Ureter (tissue), 1 donor: ENCODE measurements at regions not wholly inside any gene's neighbourhood (a gene's known extent, or its start where the extent isn't known, plus 50 kb on each side); places are given as distances from the start of the nearest gene placed in this dataset.
A peak's percentile ranks its signal among the peaks of the same experiment; 100 is the strongest.
"Not testable (repeated sequence)": the region's sequence is repeated elsewhere in the genome, so short reads cannot be mapped to it uniquely, and the experiment has no call there.

Source experiments
- DNase-seq: peaks from one replicate; pipeline ENCODE4 v3.0.0-alpha.2; 2020; ENCODE audit warnings: low spot score
- donor health status: DM: yes; HTN: yes; CAD: no.

DNA sequence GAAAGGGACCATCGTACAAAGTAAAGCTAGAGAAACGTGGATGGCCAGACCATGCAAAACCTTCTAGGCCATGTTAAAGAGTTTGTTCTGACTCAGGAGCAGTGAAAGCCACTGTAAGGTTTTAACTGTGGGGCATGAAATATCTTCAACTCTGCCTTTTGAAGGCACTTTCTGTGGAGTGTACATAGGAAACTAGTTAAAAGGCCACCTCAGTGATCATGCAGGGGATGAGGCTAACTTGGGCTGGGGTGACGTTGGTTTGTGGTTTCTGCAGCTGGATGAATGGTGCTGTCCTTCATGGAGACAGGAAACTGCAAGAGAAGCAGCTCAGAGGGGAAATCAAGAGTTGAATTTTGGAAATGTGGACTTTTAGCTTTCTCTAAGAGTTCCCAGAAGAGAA lies 190.7 kb downstream of the CDCA7 start:
- DNase-seq: no peak

DNA sequence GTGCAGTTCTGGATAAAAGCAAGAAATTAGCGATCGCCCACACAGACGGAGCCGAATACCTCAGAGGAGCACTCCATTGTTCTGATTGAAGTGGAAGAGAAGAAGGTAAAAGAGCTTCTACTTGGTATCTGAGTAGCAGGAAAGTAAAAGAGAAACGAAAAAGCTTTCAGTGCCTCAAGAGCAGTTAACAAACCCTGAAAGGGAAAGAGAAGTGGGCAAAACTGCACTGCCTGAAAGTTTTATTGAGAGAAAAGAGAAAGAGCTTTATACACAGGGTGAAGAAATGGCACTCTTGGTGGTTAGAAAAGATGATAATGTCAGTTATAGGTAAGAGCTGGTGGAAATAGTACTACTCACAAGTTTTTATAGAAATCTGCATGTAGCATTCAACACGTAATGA lies 192.8 kb downstream of the CDCA7 start:
- DNase-seq: no peak

DNA sequence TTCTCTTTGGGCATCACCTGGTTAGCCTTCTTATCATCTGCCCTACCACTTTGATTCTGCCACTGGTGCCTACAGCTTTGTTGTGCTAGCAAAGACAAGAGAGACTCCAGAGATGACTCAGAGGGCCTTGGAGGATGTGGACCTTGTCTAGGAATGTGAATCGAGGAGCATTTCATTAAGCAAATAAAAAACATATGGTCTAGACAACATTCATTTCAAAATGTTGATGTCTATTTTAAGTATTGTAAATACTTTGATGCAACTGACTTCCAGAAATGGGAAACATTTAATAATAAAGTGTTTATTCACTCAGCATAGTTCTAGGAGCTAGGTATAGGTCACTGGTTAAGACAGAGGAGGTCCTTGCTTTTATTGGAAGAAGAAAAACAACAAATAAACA lies 195.5 kb downstream of the CDCA7 start:
- no peak for DNase-seq

DNA sequence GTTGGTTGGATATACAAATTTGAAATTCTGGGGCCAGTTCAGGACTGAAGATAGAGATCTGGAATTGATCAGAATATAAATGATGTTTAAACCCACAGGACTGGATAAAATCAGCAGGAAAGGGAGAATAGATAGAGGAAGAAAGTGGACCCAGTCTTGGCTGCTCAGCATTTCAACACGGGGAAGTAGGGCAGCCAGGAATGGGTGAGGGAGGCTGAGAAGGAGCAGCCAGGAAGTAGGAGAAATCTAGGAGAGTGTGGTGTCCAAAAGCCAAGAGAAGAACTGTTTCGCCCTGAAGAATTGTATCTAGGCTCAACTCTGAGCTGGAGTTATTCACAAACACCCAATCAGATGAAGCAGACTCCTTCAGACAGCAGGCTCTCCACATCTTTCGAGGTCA lies 197.9 kb downstream of the CDCA7 start:
- DNase-seq: no peak

DNA sequence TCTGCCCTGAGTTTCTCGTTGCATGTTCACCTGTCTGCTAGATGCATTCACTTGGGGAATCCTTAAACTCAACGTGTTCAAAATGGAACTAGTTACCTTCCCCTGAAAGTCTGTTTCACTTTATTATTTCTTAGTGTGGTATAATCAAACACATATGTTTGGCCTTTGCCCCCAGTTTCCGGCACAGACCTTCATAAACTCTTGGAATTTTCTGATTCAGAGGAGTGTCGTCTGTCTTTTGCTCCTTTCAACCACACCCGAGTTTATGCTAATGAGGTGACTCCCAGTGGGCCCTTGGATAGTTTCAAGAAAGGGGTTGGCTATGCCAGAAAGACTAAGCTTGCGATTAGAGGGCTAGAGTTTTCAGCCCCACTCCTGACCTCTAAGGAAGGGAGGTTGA lies 198.9 kb downstream of the CDCA7 start:
- DNase-seq: no peak

DNA sequence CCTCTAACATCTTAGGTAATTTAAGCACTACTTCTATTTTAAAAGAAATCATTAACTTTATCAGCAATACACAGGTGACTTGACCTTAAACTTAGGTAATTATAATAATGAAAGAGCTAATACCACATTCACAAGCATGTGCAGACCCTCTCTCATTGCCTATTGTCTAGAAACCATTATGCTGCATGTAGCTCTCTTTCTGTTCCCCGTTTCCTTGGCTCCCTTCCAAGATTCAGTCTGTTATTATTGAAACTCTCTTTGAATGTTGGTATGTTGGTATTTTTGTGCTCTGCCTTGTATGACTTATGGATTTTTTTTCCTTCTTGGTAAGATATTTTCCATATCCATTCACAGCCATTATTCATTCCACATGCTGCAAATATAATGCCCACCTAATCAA lies 201.2 kb downstream of the CDCA7 start:
- no peak for DNase-seq

DNA sequence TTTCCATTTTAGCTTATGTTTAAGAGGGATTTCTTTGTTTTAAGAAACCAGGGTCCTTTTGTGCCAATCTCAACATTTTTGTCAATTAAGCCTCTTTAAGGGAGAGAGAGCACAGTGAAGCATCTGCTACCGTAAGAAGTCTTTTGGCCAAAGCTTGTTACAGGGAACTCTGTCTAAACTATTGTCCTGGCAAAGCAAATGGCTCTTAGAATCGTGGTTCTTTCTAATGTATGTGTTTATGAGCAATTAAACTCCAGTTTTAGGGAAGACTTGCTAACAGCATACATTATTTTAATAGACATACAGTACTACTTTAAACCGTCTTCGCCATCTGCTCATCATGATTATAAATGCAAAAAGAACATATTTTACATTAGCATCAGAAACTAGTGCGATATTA lies 202.1 kb downstream of the CDCA7 start:
- DNase-seq: no peak

DNA sequence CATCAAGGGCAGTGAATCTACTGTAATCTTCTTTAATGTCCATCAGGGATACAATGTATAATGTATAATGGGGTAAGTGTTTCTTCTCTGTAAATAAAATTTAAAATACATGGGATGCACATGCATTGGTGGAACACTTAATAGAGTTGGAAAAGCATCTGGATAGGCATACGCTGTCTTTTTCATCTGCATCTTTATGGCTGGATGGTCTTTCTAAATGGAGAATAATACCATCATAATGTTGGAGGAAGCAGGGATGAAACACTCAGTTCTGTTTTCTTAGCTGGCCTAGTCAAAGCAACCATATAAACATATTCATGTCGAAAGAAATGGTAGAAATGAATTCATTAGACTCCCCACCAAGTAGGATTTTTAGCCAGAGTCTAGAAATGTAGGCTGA lies 202.8 kb downstream of the CDCA7 start:
- no peak for DNase-seq

DNA sequence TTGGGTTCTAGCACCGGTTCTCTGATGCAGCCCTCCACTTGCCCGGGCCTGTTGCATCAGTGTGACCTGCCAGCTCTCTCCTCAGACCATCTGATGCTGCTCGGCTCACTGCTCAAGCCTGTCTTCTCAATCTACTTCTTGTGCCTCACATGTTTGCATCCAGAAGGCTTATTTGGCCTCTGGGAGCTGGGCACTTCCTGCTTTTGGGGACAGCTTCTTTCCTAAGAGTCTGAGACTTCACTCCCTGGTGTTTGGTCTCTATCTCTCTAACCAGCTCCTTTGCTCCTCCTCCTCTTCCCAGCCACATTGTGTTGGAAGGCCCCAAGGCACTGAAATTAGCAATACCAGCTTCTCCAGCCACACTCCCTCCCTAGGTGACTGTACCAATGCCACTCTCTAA lies 212.8 kb downstream of the CDCA7 start:
- no peak for DNase-seq

DNA sequence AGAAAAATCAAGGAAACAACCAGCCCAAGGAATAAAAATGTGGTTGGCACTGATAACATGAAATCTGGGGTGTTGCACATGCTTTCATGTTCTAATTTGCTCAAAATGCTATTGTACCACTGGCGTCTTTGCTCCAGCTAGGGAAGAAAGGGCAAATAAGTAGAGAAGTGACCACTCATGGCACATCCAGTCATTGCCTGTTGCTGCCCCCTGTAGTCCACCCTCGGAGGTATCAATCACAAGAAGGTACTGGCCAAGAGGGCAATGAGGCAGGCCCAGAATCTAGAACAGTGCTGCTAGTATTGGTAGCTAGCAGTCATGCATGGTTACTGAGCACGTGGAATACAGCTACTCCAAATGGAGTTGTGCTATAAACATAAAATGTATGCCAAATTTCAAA lies 213.4 kb downstream of the CDCA7 start:
- no peak for DNase-seq

DNA sequence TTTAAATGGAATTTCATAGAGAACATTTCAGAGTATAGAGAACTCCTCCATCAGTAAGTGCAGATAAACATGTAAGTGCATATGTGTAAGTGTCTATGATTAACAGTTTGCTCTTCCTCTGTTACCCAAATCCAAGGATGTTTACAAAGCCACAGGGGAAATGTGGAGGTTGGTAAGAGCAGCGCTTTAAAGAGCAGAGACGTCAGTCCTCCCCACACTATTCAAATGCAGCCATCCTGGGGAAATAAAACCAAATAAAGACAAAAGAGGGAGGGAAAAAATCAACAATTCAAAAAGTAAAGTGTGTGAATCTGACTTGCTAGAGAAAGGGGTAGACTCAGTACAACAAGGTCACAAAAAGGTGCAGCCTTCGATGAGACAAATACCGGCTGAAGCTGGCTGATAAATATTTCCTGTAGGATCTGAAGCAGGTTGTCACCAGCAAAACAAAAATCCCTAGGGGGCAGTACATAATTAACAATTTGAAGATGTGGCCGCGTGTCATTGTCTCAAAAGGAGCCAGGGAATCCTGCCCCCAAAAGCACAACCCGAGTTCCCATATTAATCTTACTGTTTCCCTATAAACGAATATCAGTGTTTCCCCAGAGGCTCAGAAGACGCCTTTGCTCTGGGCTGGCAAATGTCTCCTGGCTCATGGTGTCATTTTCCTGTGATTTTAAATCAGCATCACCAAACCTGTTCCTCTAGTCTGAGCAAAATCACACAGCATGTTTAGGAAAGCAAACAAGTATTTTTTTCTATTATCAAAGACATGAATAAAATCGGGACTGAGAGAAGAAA lies 216.5 kb downstream of the CDCA7 start:
- peak; percentile 48 for DNase-seq

DNA sequence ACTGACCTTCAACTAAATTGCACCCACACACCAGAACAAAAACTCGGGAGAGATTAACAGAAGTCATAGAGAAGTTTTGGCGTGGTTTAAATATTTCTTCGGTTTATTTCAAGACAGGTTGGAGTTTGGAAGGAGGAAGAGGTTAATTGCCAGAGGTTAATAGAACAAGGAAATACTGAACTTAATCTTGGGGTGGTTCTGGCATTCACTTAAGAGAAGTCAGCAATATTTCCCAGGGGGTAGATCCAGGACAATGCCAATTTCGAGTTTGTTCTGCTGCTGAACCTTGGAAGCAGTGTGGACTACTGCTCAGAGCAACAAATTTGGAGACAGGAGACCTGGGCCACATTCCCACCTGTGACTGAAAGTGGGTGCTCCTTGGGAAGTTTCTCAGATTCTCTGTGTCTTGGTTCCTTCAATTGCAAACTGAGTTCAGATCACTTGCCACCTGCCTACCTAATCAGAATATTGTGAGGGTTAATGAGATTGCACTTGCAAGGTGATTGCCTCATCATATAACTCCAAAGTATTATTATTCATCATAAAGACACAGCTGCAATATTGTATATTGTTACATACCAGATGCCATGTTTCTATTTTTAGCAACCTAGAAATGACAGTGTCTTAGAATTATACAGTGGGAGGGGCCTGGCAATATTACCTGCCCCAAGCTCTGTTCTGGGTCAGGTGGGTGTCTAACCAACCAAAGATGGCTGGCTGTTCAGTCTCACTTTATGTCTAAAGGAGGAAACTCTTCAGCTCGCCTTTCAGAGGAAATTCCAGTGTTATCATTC lies 217.4 kb downstream of the CDCA7 start:
- no peak for DNase-seq

DNA sequence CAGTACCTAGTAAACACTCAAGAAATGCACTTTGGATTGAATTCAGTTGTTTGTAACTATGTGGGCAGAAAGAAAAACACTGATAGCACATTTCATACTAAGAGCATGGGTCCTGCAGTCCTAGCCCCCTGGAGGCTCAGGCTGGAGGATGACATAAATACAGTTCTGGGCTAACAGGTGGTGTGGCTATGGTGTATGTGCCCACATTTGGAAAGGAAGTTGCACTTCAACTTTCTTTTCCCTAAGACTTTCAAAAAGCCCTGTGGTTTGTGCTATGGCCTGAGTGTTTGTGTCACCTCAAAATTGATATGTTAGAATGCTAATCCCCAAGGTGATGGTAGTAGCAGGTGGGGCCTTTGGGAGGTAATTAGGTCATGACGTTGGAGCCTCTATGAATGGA lies 218.2 kb downstream of the CDCA7 start:
- no peak for DNase-seq

DNA sequence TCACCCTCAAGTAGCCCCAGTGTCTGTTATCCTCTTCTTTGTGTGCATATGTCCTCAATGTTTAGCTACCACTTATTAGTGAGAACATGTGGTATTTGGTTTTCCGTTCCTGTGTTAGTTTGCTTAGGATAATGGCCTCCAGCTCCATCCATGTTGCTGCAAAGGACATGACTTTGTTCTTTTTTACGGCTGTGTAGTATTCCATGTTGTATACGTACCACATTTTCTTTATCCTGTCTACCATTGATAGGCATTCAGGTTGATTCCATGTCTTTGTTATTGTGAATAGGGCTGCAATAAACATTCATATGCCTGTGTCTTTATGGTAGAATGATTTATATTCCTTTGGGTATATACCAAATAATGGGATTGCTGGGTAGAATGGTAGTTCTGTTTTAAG lies 219.1 kb downstream of the CDCA7 start:
- DNase-seq: not testable (repeated sequence)

DNA sequence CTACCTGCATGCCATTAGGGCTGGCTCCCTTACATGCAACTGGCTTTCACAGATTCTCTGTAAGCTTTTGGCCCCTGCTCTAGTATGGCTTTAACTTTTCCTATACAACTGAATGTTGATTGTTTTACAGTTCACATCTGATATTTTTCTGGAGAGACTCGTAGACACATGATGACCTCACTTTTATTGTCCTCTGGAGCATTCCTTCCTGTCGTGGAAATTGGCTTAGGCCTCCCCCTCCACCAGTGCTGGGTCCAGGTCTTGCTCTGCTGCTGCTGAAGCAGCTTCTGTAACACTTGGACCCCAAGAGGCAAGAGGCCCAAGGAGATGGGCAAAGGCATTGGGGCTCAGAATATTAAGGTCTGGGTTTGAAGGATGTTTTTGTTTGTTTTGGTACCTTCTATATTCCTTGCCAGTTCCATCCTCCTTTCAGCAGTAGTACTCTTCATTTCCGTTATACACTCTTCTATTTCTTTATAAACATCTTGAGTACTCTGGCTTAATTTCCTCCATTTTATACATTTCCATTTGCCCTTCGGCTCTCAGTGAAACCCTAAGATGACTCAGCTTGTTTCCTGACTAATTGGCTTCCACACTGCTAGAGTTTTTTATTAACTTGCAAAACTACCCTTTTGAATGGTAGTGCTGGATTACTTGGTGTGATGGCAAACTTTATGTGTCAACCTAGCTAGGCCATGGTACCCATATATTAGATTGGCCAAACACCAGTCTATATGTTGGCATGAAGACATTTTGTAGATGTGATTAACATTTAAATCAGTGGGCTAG lies 219.8 kb downstream of the CDCA7 start:
- DNase-seq: no peak

DNA sequence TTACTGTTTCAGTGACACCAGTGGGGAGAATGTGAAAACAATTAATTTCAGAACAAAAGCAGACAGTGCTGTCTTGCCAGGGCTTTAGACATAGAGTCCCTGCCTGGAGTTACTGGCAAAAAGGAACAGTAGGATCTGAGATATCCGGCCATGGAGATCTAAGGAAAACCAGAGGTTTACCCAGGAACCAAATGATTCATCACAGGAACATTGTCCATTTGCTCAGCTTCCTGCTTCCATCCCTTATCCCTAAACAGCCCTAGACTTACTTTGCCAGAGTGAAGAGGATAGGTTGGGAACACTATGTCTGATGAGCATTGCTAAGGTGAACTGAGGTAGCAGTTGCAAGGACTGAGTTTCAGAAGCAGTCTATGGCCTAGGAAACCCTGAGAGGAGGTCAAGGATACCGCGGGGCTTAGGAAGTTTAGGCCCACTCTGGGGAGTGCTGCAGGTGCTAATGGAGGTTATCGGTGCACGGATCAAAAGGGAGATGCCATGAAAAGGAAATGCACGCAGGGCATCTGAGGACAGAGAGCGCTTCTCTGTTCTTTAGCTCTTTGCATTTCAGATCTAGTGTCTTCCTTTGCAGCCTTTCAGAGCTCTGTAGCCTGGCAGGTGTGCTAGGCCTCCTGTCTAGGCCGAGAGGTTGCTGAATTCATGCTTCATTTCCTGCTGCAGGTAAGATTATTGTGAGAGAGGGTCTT lies 223.9 kb downstream of the CDCA7 start:
- no peak for DNase-seq

DNA sequence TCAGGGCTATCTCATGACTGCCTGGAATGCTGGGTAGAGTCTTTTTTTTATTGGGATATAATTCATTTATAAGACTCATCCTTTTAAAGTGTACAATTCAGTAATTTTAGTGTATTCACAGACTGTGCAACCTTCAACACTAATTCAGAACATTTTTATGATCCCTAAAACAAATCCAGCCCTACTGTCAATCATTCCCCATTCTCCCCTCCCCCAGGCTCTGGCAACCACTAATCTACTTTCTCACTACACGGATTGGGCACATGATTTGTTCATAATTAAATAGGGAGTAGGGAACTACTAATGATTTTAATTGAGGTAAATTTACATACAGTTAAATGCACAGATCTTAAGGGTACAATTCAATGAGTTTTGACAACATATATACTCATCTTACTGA lies 225.7 kb downstream of the CDCA7 start:
- no peak for DNase-seq

DNA sequence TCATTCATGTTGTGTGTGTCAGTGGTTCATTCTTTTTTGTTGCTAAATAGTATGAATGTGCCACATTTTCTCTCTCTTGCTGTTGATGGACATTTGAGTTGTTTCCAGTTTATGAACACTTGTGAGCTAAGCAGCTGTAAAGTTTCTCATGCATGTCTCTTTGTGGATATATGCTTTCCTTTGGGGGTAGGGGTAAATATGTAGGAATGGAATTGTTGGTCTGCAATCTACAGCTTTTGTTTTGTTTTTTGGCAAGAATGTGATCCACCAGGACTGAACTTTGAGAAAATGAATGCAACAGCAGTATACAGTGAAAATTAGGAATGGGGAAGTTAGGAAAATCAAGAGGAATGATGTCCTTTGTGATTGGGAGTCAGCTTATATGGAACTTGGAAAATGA lies 226.3 kb downstream of the CDCA7 start:
- DNase-seq: no peak

DNA sequence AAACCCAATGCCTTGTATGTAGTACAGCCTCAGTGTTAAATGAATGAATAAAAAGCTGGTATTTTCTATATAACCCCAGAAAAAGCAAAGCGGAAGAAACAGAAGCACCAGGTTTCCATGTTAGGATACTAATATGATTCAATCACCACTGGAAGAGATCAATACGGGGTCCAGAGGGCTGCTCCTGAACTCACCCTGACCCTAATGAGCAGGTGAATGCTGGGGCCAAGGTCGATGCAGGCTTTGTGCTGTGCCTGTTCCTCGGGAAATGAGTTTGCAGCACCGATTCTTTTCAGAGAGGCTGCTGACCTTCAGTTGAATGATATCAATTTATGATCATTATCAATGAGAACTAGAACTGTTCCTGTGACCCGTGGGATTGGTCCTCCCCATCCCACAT lies 228.5 kb downstream of the CDCA7 start:
- no peak for DNase-seq

DNA sequence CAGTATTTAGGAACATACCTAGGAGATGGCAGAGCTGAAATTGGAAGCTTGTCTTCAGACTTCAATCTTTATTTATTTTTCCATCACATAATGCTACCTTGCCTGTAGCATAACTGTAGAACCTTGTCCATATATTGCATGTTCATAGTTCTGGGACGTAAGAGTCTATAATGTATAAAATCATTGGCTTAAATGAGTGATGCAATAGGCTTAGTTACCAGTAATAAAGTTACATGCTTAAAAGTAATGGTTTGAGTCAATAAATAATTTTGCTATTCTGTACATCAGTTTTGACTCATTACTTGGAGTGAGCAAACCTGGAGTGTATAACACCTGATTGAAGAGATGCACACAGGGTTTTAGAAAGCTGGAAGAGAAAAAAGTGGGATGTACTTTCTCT lies 229.3 kb downstream of the CDCA7 start:
- DNase-seq: no peak

DNA sequence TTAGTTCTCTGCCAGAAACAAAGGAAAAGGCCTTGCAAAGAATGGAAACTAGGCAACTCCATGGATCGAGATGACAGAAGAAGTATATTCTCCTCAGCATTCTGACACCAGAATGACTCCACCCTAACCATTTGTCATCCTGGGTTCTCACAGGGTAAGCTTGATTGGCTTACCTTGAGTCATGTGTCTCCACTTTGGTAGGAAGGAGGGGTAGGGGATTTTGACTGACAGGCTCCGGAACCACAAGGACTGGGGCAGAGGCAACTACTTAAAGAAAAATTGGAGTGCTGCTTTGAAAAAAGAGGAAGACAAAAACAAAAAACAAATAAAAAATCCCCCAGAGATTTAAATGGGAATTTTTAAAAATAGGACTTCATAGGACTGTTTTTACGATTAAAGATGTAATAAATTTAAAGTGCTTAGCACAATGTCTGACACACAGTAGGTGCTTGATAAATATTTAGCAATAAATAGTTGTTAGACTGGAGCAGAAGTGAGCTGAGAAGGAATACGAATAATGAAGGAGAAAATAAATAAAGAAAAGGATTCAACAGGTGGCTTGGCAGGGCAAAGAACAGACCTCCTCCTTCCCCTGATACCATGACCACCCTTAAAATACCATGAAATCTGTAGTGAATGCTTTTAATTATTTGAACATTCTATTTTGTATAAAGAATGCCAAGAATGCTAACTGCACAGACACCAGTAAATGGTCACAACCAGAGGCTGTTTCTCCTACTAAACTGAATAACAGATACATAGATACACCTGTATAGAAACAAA lies 230.2 kb downstream of the CDCA7 start:
- DNase-seq: no peak
